ENCODE measurements at regions not wholly inside any gene's neighbourhood (a gene's known extent, or its start where the extent isn't known, plus 50 kb on each side); places are given as distances from the start of the nearest gene placed in this dataset.

GRCh38 chr7:130959743-130960207 is 225.8 kb upstream of the KLF14 start:
- TF ChIP-seq, protein P1, sequence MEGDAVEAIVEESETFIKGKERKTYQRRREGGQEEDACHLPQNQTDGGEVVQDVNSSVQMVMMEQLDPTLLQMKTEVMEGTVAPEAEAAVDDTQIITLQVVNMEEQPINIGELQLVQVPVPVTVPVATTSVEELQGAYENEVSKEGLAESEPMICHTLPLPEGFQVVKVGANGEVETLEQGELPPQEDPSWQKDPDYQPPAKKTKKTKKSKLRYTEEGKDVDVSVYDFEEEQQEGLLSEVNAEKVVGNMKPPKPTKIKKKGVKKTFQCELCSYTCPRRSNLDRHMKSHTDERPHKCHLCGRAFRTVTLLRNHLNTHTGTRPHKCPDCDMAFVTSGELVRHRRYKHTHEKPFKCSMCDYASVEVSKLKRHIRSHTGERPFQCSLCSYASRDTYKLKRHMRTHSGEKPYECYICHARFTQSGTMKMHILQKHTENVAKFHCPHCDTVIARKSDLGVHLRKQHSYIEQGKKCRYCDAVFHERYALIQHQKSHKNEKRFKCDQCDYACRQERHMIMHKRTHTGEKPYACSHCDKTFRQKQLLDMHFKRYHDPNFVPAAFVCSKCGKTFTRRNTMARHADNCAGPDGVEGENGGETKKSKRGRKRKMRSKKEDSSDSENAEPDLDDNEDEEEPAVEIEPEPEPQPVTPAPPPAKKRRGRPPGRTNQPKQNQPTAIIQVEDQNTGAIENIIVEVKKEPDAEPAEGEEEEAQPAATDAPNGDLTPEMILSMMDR (IDR thresholded peaks at IDR 0.05): 0 out of 2 replicates have a peak, but pooled peaks have one; percentile 28
- TF ChIP-seq GRHL2 (CRISPR knock-in tag; IDR thresholded peaks at IDR 0.05; ENCODE audit: insufficient replicate concordance, severe bottlenecking) (no peak), KAT7 (CRISPR knock-in tag; IDR thresholded peaks at IDR 0.05; ENCODE audit: borderline replicate concordance) (no peak), ZNF121 (CRISPR knock-in tag; IDR thresholded peaks at IDR 0.05) (no peak), ZBTB21 (CRISPR knock-in tag; IDR thresholded peaks at IDR 0.05; ENCODE audit: borderline replicate concordance) (no peak), FOXP4 (CRISPR knock-in tag; IDR thresholded peaks at IDR 0.05) (no peak), NFATC4 (CRISPR knock-in tag; IDR thresholded peaks at IDR 0.05) (no peak), CREB1 (CRISPR knock-in tag; IDR thresholded peaks at IDR 0.05) (no peak)
- TF ChIP-seq, protein P2, sequence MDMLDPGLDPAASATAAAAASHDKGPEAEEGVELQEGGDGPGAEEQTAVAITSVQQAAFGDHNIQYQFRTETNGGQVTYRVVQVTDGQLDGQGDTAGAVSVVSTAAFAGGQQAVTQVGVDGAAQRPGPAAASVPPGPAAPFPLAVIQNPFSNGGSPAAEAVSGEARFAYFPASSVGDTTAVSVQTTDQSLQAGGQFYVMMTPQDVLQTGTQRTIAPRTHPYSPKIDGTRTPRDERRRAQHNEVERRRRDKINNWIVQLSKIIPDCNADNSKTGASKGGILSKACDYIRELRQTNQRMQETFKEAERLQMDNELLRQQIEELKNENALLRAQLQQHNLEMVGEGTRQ (CRISPR knock-in tag; IDR thresholded peaks at IDR 0.05): no peak
- TF ChIP-seq, protein P3, sequence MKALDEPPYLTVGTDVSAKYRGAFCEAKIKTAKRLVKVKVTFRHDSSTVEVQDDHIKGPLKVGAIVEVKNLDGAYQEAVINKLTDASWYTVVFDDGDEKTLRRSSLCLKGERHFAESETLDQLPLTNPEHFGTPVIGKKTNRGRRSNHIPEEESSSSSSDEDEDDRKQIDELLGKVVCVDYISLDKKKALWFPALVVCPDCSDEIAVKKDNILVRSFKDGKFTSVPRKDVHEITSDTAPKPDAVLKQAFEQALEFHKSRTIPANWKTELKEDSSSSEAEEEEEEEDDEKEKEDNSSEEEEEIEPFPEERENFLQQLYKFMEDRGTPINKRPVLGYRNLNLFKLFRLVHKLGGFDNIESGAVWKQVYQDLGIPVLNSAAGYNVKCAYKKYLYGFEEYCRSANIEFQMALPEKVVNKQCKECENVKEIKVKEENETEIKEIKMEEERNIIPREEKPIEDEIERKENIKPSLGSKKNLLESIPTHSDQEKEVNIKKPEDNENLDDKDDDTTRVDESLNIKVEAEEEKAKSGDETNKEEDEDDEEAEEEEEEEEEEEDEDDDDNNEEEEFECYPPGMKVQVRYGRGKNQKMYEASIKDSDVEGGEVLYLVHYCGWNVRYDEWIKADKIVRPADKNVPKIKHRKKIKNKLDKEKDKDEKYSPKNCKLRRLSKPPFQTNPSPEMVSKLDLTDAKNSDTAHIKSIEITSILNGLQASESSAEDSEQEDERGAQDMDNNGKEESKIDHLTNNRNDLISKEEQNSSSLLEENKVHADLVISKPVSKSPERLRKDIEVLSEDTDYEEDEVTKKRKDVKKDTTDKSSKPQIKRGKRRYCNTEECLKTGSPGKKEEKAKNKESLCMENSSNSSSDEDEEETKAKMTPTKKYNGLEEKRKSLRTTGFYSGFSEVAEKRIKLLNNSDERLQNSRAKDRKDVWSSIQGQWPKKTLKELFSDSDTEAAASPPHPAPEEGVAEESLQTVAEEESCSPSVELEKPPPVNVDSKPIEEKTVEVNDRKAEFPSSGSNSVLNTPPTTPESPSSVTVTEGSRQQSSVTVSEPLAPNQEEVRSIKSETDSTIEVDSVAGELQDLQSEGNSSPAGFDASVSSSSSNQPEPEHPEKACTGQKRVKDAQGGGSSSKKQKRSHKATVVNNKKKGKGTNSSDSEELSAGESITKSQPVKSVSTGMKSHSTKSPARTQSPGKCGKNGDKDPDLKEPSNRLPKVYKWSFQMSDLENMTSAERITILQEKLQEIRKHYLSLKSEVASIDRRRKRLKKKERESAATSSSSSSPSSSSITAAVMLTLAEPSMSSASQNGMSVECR (CRISPR knock-in tag; IDR thresholded peaks at IDR 0.05; ENCODE audit: borderline replicate concordance): no peak
- TF ChIP-seq, protein P4, sequence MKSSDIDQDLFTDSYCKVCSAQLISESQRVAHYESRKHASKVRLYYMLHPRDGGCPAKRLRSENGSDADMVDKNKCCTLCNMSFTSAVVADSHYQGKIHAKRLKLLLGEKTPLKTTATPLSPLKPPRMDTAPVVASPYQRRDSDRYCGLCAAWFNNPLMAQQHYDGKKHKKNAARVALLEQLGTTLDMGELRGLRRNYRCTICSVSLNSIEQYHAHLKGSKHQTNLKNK (CRISPR knock-in tag; IDR thresholded peaks at IDR 0.05): no peak
- TF ChIP-seq, protein P5, sequence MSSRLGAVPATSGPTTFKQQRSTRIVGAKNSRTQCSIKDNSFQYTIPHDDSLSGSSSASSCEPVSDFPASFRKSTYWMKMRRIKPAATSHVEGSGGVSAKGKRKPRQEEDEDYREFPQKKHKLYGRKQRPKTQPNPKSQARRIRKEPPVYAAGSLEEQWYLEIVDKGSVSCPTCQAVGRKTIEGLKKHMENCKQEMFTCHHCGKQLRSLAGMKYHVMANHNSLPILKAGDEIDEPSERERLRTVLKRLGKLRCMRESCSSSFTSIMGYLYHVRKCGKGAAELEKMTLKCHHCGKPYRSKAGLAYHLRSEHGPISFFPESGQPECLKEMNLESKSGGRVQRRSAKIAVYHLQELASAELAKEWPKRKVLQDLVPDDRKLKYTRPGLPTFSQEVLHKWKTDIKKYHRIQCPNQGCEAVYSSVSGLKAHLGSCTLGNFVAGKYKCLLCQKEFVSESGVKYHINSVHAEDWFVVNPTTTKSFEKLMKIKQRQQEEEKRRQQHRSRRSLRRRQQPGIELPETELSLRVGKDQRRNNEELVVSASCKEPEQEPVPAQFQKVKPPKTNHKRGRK (CRISPR knock-in tag; IDR thresholded peaks at IDR 0.05; ENCODE audit: borderline replicate concordance): no peak

All from WTC11 (cell line).